ENCODE measurements at regions not wholly inside any gene's neighbourhood (a gene's known extent, or its start where the extent isn't known, plus 50 kb on each side); places are given as distances from the start of the nearest gene placed in this dataset.

- TF ChIP-seq EP300 (IDR thresholded peaks at IDR 0.05) (no peak), POLR2AphosphoS5 (IDR thresholded peaks at IDR 0.05) (no peak), CTCF (IDR thresholded peaks at IDR 0.05) (no peak)
These were observed 315.7 kb upstream of the EPHA7 start for GRCh38 chr6:93735099-93735498.
